HCT116 (cell line): ENCODE measurements at regions not wholly inside any gene's neighbourhood (a gene's known extent, or its start where the extent isn't known, plus 50 kb on each side); places are given as distances from the start of the nearest gene placed in this dataset.

ENCODE experiments used
- ATAC-seq: fragments of 200-7000 bp; cut with Tn5 transposase; 2 replicates; pipeline ENCODE4 v1.9.1; 2020; ENCODE audit warnings: mild to moderate bottlenecking, moderate library complexity
- BruUV-seq: library from RNA; stranded (reverse); fragments of 400-500 nt; replicated peaks from 2 replicates; lab custom pipeline; 2021; lab: Mats Ljungman, UMichigan
- CTCF ChIA-PET: fragments of 300-600 bp; sonication (Branson Sonifier 250); formaldehyde crosslinking; loops from one replicate; lab custom pipeline; 2021; ENCODE audit warnings: antibody characterized with exemption; lab: Charles Lee
- POLR2A ChIA-PET: fragments of 300-600, 350-600 bp; sonication (Branson Sonifier 250); formaldehyde crosslinking; loops from one replicate; lab custom pipeline; 2021; ENCODE audit warnings: antibody characterized with exemption; lab: Charles Lee
- RAD21 ChIA-PET, 2 experiments: fragments of 300-600 bp; sonication (Branson Sonifier 250); formaldehyde crosslinking; loops; one replicate each; lab custom pipeline; 2023; ENCODE audit warnings: low total read pairs in 2 of 2; ENCODE audit not compliant: uncharacterized antibody in 2 of 2, unreplicated experiment in 2 of 2, low non-redundant PET in 1 of 2; lab: Charles Lee
- DNase-seq: peaks from one replicate; pipeline ENCODE4 v3.0.0-alpha.2; 2010; ENCODE audit warnings: low read depth, low spot score
- H2AFZ ChIP-seq: fragments of 200-600 bp; shearing (Covaris generic), sonication (generic); 2 replicates; pipeline ENCODE4 v1.6.1; 2017; ENCODE audit warnings: low read depth, mixed run types, mixed read lengths, antibody characterized with exemption, low read length; ENCODE audit not compliant: poor library complexity, severe bottlenecking
- H3K27ac ChIP-seq: 2 replicates; pipeline ENCODE4 v1.5.1; 2012; ENCODE audit warnings: low read depth, low read length
- H3K27me3 ChIP-seq: fragments of 200-600 bp; sonication (generic); 2 replicates; pipeline ENCODE4 v1.6.1; 2016; ENCODE audit warnings: mixed run types, low read length, mixed read lengths; ENCODE audit not compliant: insufficient read depth
- H3K36me3 ChIP-seq, 2 experiments: fragments of 200-500 bp in 1 of 2; fragments of 200-600 bp in 1 of 2; sonication (Bioruptor generic) in 1 of 2; sonication (generic) in 1 of 2; 2 replicates each; pipeline versions ENCODE4 v1.5.1 to v1.6.1; 2014 to 2016; ENCODE audit warnings: low read length in 2 of 2, inconsistent platforms in 1 of 2, mixed read lengths in 1 of 2, mixed run types in 1 of 2; ENCODE audit not compliant: insufficient read depth in 2 of 2, control insufficient read depth in 1 of 2
- H3K4me1 ChIP-seq, 2 experiments: fragments of 200-600 bp in 1 of 2; sonication (generic) in 1 of 2; 2 replicates each; pipeline versions ENCODE4 v1.5.1 to v1.6.1; 2012 to 2017; ENCODE audit warnings: low read length in 2 of 2, inconsistent platforms in 1 of 2, mild to moderate bottlenecking in 1 of 2, mixed read lengths in 1 of 2, mixed run types in 1 of 2, moderate library complexity in 1 of 2; ENCODE audit not compliant: insufficient read depth in 2 of 2, control insufficient read depth in 1 of 2
- H3K4me2 ChIP-seq: fragments of 200-600 bp; sonication (generic); 2 replicates; pipeline ENCODE4 v1.6.1; 2017; ENCODE audit warnings: mixed run types, low read length, mixed read lengths
- H3K4me3 ChIP-seq, 2 experiments: fragments of 200-600 bp in 1 of 2; sonication (generic) in 1 of 2; replicated peaks in 1 of 2; 2 replicates each; pipeline ENCODE4 v1.5.1; 2011 to 2016; ENCODE audit warnings: low read length in 2 of 2, control low read depth in 1 of 2, low read depth in 1 of 2, mild to moderate bottlenecking in 1 of 2, mixed read lengths in 1 of 2, mixed run types in 1 of 2
- H3K79me2 ChIP-seq: fragments of 200-600 bp; sonication (generic); 2 replicates; pipeline ENCODE4 v1.6.1; 2017; ENCODE audit warnings: mild to moderate bottlenecking, mixed run types, low read length, moderate library complexity, mixed read lengths; ENCODE audit not compliant: insufficient read depth
- H3K9ac ChIP-seq: fragments of 200-600 bp; sonication (generic); 2 replicates; pipeline ENCODE4 v1.6.1; 2016; ENCODE audit warnings: low read length, mixed read lengths
- H3K9me2 ChIP-seq: fragments of 200-600 bp; sonication (generic), shearing (Covaris generic); 2 replicates; pipeline ENCODE4 v1.6.1; 2017; ENCODE audit warnings: mixed run types, mild to moderate bottlenecking, moderate library complexity; ENCODE audit not compliant: insufficient read depth
- H3K9me3 ChIP-seq, 2 experiments: fragments of 200-500 bp in 1 of 2; fragments of 200-600 bp in 1 of 2; sonication (Bioruptor generic) in 1 of 2; sonication (generic) in 1 of 2; 2 replicates each; pipeline ENCODE4 v1.6.1; 2014 to 2017; ENCODE audit warnings: low read length in 2 of 2, mixed read lengths in 2 of 2, inconsistent platforms in 1 of 2, low read depth in 1 of 2, mild to moderate bottlenecking in 1 of 2, mixed run types in 1 of 2, moderate library complexity in 1 of 2; ENCODE audit not compliant: control insufficient read depth in 1 of 2, insufficient read depth in 1 of 2
- H4K20me1 ChIP-seq: fragments of 200-600 bp; sonication (generic), shearing (Covaris generic); 2 replicates; pipeline ENCODE4 v1.6.1; 2017; ENCODE audit warnings: mixed run types, mild to moderate bottlenecking, moderate library complexity; ENCODE audit not compliant: insufficient read depth
- REST ChIP-seq: IDR thresholded peaks from 2 replicates; pipeline ENCODE4 v1.6.1; 2012; ENCODE audit warnings: low read depth
- SRF ChIP-seq: IDR thresholded peaks from 2 replicates; pipeline ENCODE4 v1.6.1; 2012; ENCODE audit warnings: low read depth
- TCF7L2 ChIP-seq: IDR thresholded peaks from 2 replicates; pipeline ENCODE4 v1.7.0; 2011; ENCODE audit warnings: borderline replicate concordance, inconsistent platforms; ENCODE audit not compliant: insufficient read depth, insufficient read length; ENCODE audit errors: extremely low read depth
- ZFX ChIP-seq: fragments of 450-650 bp; IDR thresholded peaks from 2 replicates; pipeline ENCODE4 v1.6.1; 2017
- ZNF274 ChIP-seq: fragments of 200-500 bp; sonication (Bioruptor generic); IDR thresholded peaks from 2 replicates; pipeline ENCODE4 v1.6.1; 2014; ENCODE audit warnings: mild to moderate bottlenecking, low read depth, low read length, inconsistent platforms
- intact Hi-C: fragments of 100-400 bp; cut with micrococcal nuclease; formaldehyde crosslinking; loops from 2 replicates; pipeline ENCODE4 v1.10.0; 2022

DNA sequence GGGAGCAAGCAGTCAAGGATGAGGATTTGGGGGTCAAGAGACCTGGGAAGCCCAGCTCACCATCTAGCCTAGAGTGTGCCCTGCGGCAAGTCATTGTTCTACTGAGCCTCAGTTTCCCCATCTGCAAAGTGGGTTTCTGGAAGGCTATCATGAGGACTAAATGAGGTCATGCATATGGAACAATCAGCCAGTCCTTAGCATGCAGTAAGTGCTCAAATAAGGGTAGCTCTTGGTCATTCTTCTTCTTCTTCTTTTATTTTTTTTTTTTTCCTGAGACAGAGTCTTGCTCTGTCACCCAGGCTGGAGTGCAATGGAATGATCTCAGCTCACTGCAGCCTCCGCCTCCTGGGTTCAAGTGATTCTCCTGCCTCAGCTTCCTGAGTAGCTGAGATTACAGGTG lies 99.9 kb upstream of the RUNX3 start (continued):
- TF ChIP-seq SRF = no peak
- TF ChIP-seq TCF7L2 = no peak
- TF ChIP-seq ZFX = no peak

DNA sequence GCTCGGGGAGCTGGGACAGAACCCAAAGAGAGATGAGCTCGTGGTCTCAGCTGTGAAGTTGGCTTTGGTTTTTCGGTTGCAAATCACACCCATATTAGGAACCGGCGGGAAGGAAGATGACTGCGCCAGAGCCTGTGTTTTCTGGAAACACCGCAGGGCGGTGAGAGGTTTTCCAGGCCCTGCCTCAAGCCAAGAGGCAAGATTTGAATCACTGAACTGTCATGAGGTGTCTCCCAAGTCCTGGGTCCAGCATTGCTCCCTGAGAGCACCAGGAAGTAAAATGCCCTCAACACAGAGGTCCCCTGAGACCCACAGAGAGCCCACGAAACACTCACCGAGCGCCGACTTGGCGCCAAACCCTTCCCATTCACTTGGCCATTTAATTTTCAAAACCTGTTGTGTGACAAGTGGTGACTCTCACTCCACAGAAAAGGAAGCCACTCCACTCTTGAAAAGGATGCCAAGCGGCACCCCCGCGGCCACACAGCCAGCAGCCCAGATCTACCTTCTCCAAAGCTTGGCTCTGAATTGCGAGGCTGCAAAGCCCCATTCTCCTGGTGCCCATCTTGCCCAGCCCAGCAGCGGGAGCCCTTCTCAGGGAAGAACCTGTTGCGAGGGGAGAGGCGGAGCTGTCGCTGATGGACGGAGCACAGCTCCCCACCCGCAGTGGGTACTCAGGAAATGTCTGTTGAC lies 99.0 kb upstream of the RUNX3 start:
- CTCF ChIA-PET = interaction anchor here (1.2 kb wide), 1 partner anchor 8 kb away, joined by 5 read pairs; no protein-coding TSS in a partner anchor
- DNase-seq (no peak), ATAC-seq (no peak)
- BruUV-seq = no TSS peak
- Histone ChIP-seq H3K9me3 (no peaks in the 10 kb centered on the region), H2AFZ (no peak overlapping the region), H3K9me2 (no peaks in the 10 kb centered on the region), H3K4me2 (no peak overlapping the region), H3K27me3 (no peaks in the 10 kb centered on the region), H3K36me3 (no peaks in the 10 kb centered on the region), H3K79me2 (no peaks in the 10 kb centered on the region), H3K4me1 (peaks cover 0 to 8% of the 10 kb centered on the region in 2 experiments; a peak in 1 of 4 replicates), H3K27ac (no peak overlapping the region), H3K4me3 (no peak overlapping the region), H4K20me1 (no peaks in the 10 kb centered on the region), H3K9ac (no peak overlapping the region)
- POLR2A ChIA-PET = no interaction called here
- TF ChIP-seq ZNF274 = no peak
- intact Hi-C loops = no loop called here
- RAD21 ChIA-PET = no interaction called here

GRCh38 chr1:25028587-25028906 lies 98.5 kb upstream of the RUNX3 start:
- H3K27me3 ChIP-seq = no peaks in the 10 kb centered on the region
- no peaks in the 10 kb centered on the region for H3K36me3 ChIP-seq
- H3K4me2 ChIP-seq = no peak overlapping the region
- H4K20me1 ChIP-seq = no peaks in the 10 kb centered on the region
- no peak for TF ChIP-seq REST
- DNase-seq (no peak), ATAC-seq (no peak)
- POLR2A ChIA-PET = no interaction called here
- H3K79me2 ChIP-seq = no peaks in the 10 kb centered on the region
- H3K9ac ChIP-seq = no peak overlapping the region
- no peak overlapping the region for H3K27ac ChIP-seq
- intact Hi-C loops = no loop called here
- CTCF ChIA-PET = interaction anchor here (1.2 kb wide), 1 partner anchor 9 kb away, joined by 5 read pairs; no protein-coding TSS in a partner anchor
- H2AFZ ChIP-seq = no peak overlapping the region
- BruUV-seq = no TSS peak
- RAD21 ChIA-PET = no interaction called here
- no peaks in the 10 kb centered on the region for H3K9me3 ChIP-seq
- no peak overlapping the region for H3K4me3 ChIP-seq
- no peaks in the 10 kb centered on the region for H3K9me2 ChIP-seq
- H3K4me1 ChIP-seq = peaks cover 0 to 12% of the 10 kb centered on the region in 2 experiments; a peak in 1 of 4 replicates
